HAP-1 (cell line): ENCODE measurements at regions not wholly inside any gene's neighbourhood (a gene's known extent, or its start where the extent isn't known, plus 50 kb on each side); places are given as distances from the start of the nearest gene placed in this dataset.
"Not testable (repeated sequence)": the region's sequence is repeated elsewhere in the genome, so short reads cannot be mapped to it uniquely, and the experiment has no call there.

Source experiments
- DNase-seq, 2 experiments: peaks; one replicate each; pipeline ENCODE4 v3.0.0-alpha.2; 2016 to 2020; ENCODE audit warnings: low spot score in 2 of 2
- H3K27me3 ChIP-seq: fragments of 250-450 bp; sonication (Bioruptor Pico); 2 replicates; pipeline ENCODE4 v1.5.1; 2020; ENCODE audit warnings: low read depth, mild to moderate bottlenecking, moderate library complexity
- H3K36me3 ChIP-seq: fragments of 250-450 bp; sonication (Bioruptor Pico); replicated peaks from 2 replicates; pipeline ENCODE4 v1.5.1; 2020; ENCODE audit warnings: mild to moderate bottlenecking
- H3K4me1 ChIP-seq: fragments of 250-450 bp; sonication (Bioruptor Pico); 2 replicates; pipeline ENCODE4 v1.5.1; 2020; ENCODE audit warnings: mild to moderate bottlenecking
- H3K4me3 ChIP-seq: fragments of 250-450 bp; sonication (Bioruptor Pico); 2 replicates; pipeline ENCODE4 v1.5.1; 2020; ENCODE audit warnings: mild to moderate bottlenecking, moderate library complexity
- H3K9me3 ChIP-seq: fragments of 250-450 bp; sonication (Bioruptor Pico); 2 replicates; pipeline ENCODE4 v1.5.1; 2020; ENCODE audit warnings: mild to moderate bottlenecking, moderate library complexity
- in situ Hi-C: fragments of 300-500 bp; cut with MboI; formaldehyde crosslinking; loops from 3 replicates; pipeline ENCODE4 v1.14.3; 2020; ENCODE audit warnings: low sequenced_read_pairs, inconsistent platforms, mixed read lengths

DNA sequence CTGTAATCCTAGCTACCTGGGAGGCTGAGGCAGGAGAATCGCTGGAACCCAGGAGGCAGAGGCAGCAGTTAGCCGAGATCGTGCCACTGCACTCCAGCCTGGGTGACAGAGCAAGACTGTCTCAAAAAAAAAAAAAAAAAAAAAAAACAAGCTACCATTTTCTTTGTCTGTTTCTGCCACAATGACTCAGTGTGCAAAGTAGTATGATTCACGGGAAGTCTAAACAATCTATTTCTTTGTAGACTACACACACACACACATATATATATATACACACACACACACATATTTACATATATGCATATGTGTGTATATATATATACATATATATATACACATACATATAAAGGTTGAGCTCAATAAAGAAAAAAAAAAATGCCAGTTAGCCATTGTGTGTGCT is 280.0 kb downstream of the FAM47A start:
- H3K4me1 ChIP-seq, H3K9me3 ChIP-seq, DNase-seq, H3K4me3 ChIP-seq, H3K27me3 ChIP-seq, H3K36me3 ChIP-seq, in situ Hi-C loops: not testable (repeated sequence)

DNA sequence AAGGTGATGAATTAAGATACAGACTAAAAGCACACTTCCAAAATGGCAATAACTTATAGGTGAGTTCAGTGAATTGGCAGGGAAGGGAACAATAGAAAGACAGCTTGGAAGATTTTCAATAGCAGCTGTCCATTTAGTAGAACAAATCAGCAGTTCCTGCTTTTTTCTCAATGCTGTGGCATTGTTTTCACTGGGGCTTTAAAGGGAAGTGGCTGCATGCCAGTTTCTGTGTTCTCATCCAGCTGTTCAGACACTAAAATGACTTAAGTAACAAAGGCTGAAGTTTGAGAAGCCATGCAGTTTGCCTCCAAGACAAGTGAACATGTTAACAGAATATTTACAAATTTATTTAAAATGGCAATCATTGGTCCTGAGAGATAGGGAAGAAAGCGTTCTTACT is 291.9 kb downstream of the FAM47A start:
- Histone ChIP-seq H3K36me3 (no peaks in the 10 kb centered on the region), H3K4me3 (no peak overlapping the region), H3K4me1 (no peaks in the 10 kb centered on the region), H3K27me3 (no peaks in the 10 kb centered on the region), H3K9me3 (no peaks in the 10 kb centered on the region)
- in situ Hi-C loops, result no loop called here
- DNase-seq, result peak in 1 of 2 experiments; percentile 15

DNA sequence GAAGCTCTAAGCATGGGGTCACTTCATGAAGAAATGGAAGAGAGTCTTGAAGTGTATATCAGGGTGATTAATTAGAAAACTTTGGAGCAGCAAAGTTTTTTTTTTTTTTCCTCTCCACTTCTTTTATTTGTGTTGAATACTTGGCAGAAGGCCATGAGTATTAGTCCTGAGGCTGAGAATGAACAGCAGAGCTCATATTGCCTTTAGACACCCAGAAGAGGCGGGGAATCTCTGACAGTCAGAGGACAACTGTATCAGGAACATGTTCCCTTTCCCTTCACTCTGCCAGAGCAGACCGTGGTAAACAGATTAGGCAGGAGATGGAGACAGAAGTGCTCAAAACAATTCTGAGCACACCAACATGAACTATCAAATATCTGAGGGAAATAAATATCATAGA is 300.9 kb downstream of the FAM47A start:
- DNase-seq, result no peak
- no peaks in the 10 kb centered on the region for H3K4me1 ChIP-seq
- no peaks in the 10 kb centered on the region for H3K9me3 ChIP-seq
- H3K27me3 ChIP-seq, result no peaks in the 10 kb centered on the region
- H3K4me3 ChIP-seq, result no peak overlapping the region
- in situ Hi-C loops, result no loop called here
- no peaks in the 10 kb centered on the region for H3K36me3 ChIP-seq

DNA sequence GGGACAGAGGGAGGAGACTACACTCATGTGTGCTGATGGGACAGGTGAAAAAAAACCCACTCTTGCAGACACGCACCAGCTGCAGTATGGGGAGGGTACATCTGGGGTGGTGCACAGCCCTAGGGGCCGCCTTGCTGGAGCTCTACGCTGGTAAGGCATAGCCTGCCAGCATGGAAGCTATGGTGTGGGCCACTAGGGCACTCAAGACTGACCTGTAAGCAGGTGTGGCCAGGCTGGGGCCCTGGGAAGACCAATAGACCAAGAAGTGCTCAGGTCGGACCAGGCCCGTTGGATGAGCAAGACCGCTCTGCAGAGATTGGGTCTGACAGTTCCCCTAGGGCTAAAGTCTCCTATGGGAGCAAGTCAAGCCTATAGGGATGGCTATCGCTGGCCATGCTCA is 314.8 kb downstream of the FAM47A start:
- no peaks in the 10 kb centered on the region for H3K9me3 ChIP-seq
- no peak overlapping the region for H3K4me3 ChIP-seq
- no peak for DNase-seq
- no peaks in the 10 kb centered on the region for H3K27me3 ChIP-seq
- H3K36me3 ChIP-seq, result no peaks in the 10 kb centered on the region
- in situ Hi-C loops, result no loop called here
- no peaks in the 10 kb centered on the region for H3K4me1 ChIP-seq

DNA sequence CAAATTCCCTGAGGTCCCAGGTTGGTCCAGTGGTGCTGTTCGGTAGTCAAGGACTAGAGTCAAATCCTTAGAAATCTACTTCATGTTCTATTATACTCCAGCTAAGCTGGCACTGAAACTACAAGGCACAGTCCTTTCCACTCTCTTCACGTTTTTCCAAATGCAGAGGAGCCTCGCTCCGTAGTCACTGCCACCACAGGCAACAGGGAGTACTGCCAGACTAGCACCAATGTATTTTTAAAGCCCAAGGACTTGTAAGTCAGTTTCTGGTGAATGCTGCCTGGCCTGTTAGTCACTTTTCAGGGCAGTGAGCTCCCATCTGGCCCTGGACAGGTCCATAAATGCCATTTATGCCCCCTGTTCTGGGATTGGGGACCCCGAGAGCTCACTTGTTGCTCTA is 323.5 kb downstream of the FAM47A start:
- Histone ChIP-seq H3K9me3 (no peaks in the 10 kb centered on the region), H3K4me1 (no peaks in the 10 kb centered on the region), H3K36me3 (no peaks in the 10 kb centered on the region), H3K27me3 (no peaks in the 10 kb centered on the region), H3K4me3 (no peak overlapping the region)
- in situ Hi-C loops, result no loop called here
- no peak for DNase-seq

DNA sequence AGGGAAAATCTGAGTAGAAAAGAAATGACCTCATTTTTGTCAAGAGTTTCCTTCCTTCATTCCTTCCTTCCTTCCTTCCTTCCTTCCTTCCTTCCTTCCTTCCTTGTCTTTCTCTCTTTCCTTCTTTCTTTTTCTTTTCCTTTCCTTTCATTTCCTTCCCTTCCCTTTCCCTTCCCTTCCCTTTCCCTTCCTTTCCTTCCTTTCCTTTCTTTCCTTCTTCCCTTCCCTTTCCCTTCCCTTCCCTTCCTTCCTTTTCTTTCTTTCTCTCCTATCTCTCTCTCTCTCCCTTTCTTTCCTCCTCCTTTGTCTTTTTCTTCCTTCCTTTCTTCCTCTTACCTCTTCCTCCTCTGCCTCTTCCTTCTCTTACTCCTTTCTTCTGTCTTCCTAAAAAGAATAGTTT is 347.6 kb downstream of the FAM47A start:
- no peaks in the 10 kb centered on the region for H3K9me3 ChIP-seq
- H3K27me3 ChIP-seq, result no peaks in the 10 kb centered on the region
- no peak overlapping the region for H3K4me3 ChIP-seq
- H3K4me1 ChIP-seq, result no peaks in the 10 kb centered on the region
- DNase-seq, result no peak
- in situ Hi-C loops, result no loop called here
- no peaks in the 10 kb centered on the region for H3K36me3 ChIP-seq

DNA sequence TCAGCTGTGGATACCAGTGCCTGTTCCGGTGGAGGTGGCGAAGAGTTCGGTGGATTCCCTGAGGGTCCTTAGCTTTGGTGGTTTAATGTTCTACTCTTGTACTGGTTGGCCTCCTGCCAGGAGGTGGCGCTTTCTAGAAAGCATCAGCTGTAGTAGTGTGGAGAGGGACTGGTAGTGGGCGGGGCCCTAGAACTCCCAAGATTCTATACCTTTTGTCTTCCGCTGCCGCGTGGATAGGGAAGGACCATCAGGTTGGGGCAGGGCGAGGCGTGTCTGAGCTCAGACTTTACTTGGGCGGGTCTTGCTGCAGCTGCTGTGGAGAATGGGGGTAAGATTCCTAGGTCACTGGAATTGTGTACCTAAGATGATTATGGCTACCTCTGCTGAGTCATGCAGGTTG is 390.3 kb downstream of the FAM47A start:
- no peak overlapping the region for H3K4me3 ChIP-seq
- DNase-seq, result peak in 1 of 2 experiments; percentile 10
- H3K9me3 ChIP-seq, result no peaks in the 10 kb centered on the region
- no peaks in the 10 kb centered on the region for H3K36me3 ChIP-seq
- H3K4me1 ChIP-seq, result no peaks in the 10 kb centered on the region
- in situ Hi-C loops, result no loop called here
- H3K27me3 ChIP-seq, result no peaks in the 10 kb centered on the region

DNA sequence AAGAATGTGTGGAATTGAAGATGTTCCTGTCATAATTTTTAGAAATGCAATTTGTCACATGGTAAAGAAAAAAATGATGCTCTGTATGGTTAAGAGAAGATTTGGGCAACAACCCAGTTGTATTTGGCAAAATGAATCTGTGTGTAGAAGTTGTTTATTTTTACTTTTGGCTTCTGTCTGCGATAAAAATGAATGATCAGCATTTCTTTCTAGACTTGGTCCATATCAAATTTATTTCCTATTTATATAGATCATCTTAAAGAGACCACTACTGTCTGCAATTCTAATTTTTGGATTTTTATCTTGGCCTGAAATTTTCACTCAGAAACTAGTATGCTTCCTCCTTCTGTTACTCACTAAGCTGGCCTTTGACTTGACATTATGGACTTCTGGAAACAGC is 396.9 kb downstream of the FAM47A start:
- DNase-seq, result no peak
- Histone ChIP-seq H3K4me3 (no peak overlapping the region), H3K4me1 (no peaks in the 10 kb centered on the region), H3K9me3 (no peaks in the 10 kb centered on the region), H3K36me3 (no peaks in the 10 kb centered on the region), H3K27me3 (no peaks in the 10 kb centered on the region)
- in situ Hi-C loops, result no loop called here

DNA sequence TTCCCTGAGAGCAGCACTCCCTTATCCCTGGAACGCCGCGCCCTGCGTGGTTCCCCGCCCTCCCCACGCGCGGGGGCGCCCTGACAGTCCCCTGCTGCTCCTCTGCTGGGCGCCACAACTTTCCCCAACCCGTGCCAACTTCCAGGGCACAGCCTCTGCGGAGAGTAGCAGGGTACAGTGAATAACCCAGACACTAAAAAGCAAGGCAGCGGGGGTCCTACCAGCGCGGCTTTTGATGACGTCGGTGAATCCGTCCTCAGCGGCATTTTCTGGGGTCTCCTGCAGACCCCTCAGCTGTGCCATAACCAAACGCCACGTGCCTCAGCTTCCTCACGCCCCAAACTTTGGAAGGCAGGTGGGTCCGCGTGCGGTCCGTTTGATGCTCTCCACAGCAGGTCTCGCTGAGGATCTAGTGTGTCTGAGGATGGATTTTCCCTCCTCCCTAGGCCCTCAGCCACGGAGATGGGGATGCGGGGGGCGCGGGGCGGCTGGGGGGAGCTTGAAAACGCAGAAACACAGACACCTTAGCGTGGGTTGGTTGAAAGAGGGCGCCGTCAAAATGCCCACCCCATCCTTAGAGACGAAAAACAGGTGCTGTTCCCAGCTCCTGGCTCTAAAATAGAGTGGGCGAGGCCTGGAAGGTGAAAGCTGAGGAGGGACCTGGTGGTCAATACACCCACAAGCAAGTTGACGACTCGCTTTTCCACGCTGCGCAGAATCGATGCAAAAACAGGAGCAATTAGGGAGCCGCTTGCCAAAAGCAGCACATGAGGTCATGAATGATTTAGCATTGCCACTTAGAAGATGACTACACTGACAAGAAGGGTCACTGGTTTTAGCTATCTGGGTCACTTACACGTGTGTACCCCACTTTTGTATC is 405.6 kb downstream of the FAM47A start:
- no peak for DNase-seq
- no peaks in the 10 kb centered on the region for H3K9me3 ChIP-seq
- in situ Hi-C loops, result no loop called here
- no peaks in the 10 kb centered on the region for H3K36me3 ChIP-seq
- H3K4me1 ChIP-seq, result no peaks in the 10 kb centered on the region
- no peak overlapping the region for H3K4me3 ChIP-seq
- no peaks in the 10 kb centered on the region for H3K27me3 ChIP-seq

DNA sequence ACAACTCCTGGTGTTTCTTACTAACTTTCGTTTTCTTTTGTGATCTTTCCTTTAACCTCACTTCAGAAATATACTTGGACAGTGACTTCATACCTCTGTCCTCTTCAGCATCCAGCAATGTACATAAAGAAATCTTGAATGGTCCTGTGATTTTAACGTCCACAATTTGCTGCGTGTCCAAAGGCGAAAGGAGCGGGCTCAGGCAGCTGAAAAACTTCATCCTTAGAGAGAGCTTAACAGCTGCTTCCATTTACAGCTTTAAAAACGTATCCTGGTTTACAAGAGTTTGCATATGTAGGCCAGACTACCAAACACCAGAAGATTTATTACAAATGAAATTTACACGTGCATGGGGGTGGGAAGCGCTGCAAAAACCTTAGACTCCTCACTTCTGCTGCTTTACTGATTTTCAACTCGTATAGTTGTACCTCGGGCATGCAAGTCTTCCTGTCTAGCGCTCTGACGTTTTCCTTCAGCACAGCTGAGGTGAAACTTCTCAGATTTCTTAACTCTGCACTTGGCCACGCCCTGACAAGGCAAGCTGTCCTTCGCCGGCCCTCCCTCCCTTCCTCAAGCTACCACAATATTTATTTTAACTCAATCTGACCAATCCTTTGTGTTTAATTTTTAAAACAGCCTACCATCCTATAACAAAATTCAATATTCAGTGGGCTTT is 406.4 kb downstream of the FAM47A start:
- in situ Hi-C loops, result no loop called here
- Histone ChIP-seq H3K4me3 (peak overlapping the region; percentile 13), H3K27me3 (no peaks in the 10 kb centered on the region), H3K9me3 (no peaks in the 10 kb centered on the region), H3K36me3 (no peaks in the 10 kb centered on the region), H3K4me1 (no peaks in the 10 kb centered on the region)
- peak; percentile 8 to 34 for DNase-seq

DNA sequence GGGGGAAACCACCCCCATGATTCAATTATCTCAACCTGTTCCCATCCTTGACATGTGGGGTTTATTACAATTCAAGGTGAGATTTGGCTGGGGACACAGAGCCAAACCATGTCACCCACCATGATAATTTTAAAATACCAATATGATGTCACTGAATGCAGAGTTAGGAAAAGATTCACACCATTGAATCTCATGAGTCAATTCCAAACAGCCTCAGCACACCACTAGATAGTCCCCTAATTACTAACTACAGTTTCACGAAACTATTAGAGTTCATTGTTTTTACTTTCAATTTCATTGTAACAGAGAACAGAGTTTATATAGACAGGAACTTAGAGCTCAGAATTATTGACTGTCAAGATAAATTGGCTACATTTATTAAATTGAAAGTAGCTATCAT is 410.2 kb downstream of the FAM47A start:
- Histone ChIP-seq H3K4me1 (no peaks in the 10 kb centered on the region), H3K4me3 (no peak overlapping the region), H3K9me3 (no peaks in the 10 kb centered on the region), H3K27me3 (no peaks in the 10 kb centered on the region), H3K36me3 (no peaks in the 10 kb centered on the region)
- DNase-seq, result no peak
- in situ Hi-C loops, result no loop called here

DNA sequence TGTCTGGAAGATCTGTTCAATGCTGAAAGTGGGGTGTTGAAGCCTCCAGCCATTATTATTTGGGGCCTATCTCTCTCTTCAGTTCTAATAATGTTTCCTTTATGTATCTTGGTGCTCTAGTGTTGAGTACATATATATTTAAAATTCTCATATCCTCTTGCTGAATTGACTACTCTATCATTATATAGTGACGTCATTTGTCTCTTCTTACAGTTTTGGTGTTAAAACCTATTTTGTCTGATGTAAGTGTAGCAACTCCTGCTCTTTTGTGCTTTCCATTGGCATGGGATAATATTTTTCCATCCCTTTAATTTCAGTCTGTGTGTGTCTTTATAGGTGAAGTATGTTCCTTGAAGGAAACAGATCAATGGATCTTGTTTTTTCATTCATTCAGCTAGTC is 446.0 kb downstream of the FAM47A start:
- Histone ChIP-seq H3K27me3 (no peaks in the 10 kb centered on the region), H3K9me3 (no peaks in the 10 kb centered on the region), H3K36me3 (no peaks in the 10 kb centered on the region), H3K4me1 (no peaks in the 10 kb centered on the region), H3K4me3 (no peak overlapping the region)
- in situ Hi-C loops, result no loop called here
- no peak for DNase-seq
